GM12892 (cell line): ENCODE measurements at regions not wholly inside any gene's neighbourhood (a gene's known extent, or its start where the extent isn't known, plus 50 kb on each side); places are given as distances from the start of the nearest gene placed in this dataset.

Experiments
- DNase-seq: peaks from one replicate; pipeline ENCODE4 v3.0.0; 2011; ENCODE audit not compliant: insufficient read length
- FAIRE-seq: peaks from 2 replicates; lab custom pipeline; 2011; peaks lifted over from hg19 to GRCh38; lab: Jason Lieb, UNC
- POLR2A ChIP-seq: IDR thresholded peaks from 2 replicates; pipeline ENCODE4 v1.6.1; 2011; ENCODE audit warnings: low read depth, low read length, control low read depth
- POLR2AphosphoS5 ChIP-seq: IDR thresholded peaks from 2 replicates; pipeline ENCODE4 v1.6.1; 2011; ENCODE audit warnings: low read depth, low read length, control low read depth
- TAF1 ChIP-seq: IDR thresholded peaks from 2 replicates; pipeline ENCODE4 v1.6.1; 2011; ENCODE audit warnings: low read depth, mild to moderate bottlenecking, control low read depth, low read length, borderline replicate concordance

DNA sequence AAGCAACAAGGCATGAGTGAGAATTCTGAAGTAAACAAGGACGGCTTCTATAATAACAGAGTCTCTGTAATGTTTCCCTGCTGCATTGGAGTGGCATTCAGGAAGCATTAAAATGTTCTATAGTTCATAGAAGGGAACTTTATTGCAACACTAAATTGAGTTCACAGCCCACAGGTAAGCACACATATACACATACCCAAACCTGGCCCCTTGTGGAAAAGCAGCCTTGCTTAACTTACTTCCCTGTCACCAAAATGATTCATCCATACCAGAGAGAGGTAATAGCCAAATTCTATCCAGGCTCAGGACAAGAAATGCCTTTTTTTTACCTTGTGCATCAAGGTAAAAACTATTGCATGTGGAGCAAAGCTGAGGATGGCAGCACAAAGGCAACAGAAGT lies 241.4 kb downstream of the HHIPL2 start:
- TF ChIP-seq POLR2A (no peak), TAF1 (no peak), POLR2AphosphoS5 (no peak)
- FAIRE-seq (no peak), DNase-seq (no peak)

DNA sequence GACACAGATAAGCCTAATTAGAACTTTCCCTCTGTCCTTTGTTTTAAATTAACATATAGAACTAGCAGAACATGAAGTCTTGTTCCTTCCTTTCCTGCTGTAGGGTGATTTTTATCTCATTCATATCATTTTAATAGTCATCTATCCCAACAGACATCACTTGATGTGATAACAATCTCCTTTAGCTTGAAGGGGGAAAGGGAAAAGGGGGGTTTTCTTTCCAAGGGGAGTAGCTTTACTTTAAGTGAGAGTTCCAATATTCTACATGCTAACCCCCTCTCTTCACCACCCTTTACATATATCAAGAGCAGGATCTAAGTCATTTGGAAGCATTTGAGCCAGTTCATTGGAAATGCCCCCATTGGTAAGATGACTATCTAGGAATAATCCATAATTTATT lies 241.9 kb downstream of the HHIPL2 start:
- no peak for DNase-seq
- TF ChIP-seq TAF1 (no peak), POLR2A (no peak), POLR2AphosphoS5 (no peak)
- no peak for FAIRE-seq

DNA sequence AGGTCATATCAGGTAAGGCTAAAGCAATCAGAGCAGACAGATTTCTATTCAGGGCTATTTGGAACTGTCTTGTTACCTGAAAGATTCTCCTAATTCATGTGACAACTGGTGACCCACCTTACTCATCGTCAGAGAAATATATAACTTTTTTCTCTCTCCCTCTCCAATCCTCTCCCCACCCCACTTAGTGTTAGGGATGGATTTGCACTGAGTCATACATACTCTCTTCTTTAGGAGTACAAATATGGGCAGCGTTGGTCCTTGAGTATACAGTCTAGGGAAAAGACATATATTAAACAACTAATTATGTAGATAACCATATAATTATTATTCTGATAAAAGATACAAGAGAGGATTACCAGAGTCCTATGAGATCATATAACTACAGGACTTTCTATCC lies 246.3 kb downstream of the HHIPL2 start:
- FAIRE-seq = no peak
- no peak for TF ChIP-seq POLR2AphosphoS5
- no peak for TF ChIP-seq TAF1
- TF ChIP-seq POLR2A = no peak
- DNase-seq = no peak

DNA sequence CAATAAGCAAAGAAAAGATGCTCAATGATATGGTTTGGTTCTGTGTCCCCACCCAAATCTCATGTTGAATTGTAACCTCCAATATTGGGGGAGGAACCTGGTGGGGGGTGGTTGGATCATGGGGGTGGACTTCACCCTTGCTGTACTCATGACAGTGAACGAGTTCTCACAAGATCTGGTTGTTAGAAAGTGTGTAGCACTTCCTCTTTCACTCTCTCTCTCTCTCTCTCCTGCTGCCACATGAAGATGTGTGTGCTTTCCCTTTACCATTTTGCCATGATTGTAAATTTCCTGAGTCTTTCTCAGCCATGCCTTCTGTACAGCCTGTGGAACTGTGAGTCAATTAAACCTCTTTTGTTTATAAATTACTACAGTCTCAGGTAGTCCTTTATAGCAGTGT lies 248.4 kb downstream of the HHIPL2 start:
- FAIRE-seq = no peak
- no peak for DNase-seq
- TF ChIP-seq POLR2AphosphoS5 (no peak), TAF1 (no peak), POLR2A (no peak)

DNA sequence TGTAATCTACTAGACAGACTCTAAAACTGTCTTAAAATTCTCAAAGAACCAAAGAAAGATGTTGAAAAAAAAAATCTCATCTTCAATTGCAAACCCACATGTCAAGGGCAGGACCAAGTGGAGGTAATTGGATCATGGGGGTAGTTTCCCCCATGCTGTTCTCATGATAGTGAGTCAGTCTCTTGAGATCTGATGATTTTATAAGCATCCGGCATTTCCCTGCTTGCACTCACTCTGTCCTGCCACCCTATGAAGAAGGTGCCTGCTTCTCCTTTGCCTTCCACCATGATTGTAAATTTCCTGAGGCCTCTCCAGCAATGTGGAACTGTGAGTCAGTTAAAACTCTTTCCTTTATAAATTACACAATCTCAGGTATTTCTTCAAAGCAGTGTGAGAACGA lies 257.0 kb downstream of the HHIPL2 start:
- TF ChIP-seq POLR2A (no peak), TAF1 (no peak), POLR2AphosphoS5 (no peak)
- no peak for DNase-seq
- no peak for FAIRE-seq

DNA sequence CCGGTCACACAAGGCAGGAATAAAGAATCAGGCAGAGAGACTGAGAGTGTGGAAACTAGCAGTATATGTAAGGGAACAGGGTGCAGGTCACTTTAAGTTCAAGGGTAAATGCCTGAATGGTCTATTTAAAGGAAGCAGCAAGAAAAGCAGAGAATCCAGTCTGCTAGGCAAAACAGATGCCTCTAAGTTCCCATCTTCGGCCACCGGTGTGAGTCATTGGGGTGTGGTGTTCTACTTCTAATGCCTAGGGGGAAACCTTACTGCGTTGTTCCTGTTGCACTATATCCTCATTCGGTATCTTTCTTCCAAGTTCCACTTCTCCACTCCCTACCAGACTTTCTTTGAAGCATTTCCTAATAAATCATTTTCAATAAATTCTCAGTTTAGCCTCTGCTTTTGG lies 259.9 kb downstream of the HHIPL2 start:
- DNase-seq (no peak), FAIRE-seq (no peak)
- TF ChIP-seq POLR2A (no peak), TAF1 (no peak)

DNA sequence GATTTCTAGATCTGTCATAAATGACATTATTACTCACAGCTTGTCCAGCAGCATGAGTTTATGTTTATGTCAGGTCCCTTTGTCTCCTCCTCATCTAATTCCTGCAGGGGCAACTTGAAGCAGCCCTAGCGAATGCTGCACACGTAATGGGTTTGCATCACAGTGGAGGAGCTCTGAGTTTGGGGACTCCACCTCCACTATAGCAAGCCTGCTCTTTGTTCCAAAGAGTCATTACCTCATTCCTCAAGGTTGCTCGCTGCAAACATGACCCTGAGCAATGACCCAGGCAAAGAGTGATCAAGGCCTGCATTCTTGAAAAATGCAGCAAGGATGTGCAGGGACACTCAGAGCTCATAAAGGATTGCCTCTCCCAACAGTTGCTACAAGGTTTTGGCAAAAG lies 261.9 kb downstream of the HHIPL2 start:
- DNase-seq (no peak), FAIRE-seq (no peak)
- TF ChIP-seq TAF1 = no peak
- TF ChIP-seq POLR2A = no peak
- no peak for TF ChIP-seq POLR2AphosphoS5

DNA sequence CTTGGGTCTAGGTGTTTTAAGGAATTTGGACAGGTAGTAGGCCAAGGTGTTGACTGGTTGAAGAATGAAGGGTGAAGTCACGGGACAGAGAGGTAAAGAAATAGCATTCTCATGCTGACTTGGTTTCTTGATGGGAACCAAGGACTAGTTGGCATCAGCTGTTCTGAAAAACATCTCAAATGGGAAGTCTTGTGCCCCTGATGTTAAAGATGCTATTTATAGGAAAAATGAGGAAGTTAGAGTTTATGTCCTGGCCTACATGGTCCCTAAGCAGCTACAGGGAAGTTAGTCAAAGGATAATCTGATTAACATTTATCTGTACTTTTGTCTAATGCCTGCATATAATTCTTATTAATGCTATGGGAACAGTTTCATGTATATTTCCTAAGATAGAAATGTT lies 262.4 kb downstream of the HHIPL2 start:
- no peak for DNase-seq
- no peak for TF ChIP-seq POLR2AphosphoS5
- TF ChIP-seq POLR2A = no peak
- TF ChIP-seq TAF1 = no peak
- FAIRE-seq = no peak

DNA sequence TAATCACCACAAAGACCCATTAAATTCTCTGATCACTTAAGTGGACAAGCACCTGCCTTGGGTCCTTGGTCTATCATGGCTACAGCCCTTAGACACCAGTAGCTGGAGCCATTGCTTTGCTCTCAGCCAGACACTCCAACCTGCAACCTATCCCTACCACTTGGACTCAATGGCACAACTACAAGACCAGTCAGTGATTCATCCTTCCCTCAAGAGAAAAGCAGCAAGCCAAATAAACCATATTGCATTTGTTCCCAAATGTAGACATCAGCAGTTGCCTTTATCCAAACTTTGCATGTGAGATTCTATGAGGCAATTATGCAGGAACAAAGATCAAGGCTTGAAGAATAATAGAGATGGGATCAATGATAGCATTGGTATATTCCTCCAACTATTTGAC lies 263.4 kb downstream of the HHIPL2 start:
- FAIRE-seq = no peak

DNA sequence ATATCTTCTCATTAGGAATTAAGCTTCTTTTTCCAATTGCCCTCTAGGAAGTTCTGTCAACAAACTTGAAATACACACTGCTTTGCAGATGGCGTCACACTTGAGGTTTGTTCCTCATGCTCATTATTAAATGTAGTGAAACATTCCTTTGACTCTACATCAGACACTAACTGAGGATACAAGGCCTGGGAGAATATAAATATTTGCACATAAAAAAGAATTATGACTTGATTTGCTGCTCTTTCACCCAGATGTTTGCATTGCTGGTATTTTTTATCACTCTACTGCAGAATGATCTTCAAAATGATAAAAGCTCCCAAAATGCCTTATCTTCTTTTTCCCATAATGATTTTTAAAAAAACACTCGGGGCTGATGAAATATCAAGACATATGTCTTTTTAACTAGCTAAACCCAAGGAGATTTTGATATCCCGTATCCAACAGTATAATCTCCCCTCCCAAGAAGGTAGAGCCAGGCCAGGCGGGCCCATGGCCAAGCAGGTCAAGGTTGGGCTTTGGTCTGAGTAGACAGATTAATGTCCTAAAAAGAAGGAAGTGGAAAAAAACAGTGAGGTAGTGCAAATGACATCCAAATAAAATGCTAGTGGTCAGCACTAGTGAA lies 264.6 kb downstream of the HHIPL2 start:
- no peak for TF ChIP-seq POLR2AphosphoS5
- DNase-seq (no peak), FAIRE-seq (no peak)

More for the DNA sequence above, 263.4 kb downstream of the HHIPL2 start:
- no peak for DNase-seq
- TF ChIP-seq POLR2A (no peak), TAF1 (no peak), POLR2AphosphoS5 (no peak)

DNA sequence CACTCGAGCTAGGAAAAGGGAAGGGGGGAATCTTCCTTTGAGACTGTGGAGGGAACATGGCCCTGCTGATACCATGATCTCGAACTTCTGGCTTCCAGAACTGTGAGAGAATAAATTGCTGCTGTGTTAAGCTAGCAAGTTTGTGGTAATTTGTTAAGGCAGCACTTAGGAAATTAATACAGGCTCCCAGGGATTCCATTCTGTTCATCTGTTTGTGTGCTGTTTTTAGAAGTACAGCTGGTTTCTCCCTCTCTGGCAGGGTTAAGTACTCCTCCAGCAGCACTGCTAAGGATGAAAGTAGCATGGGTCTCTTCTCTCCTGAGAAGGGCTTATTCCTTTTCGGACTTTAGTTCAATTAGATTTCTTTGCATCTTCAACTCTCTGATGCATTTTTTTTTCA lies 268.3 kb downstream of the HHIPL2 start:
- DNase-seq (no peak), FAIRE-seq (no peak)
- no peak for TF ChIP-seq POLR2A
- TF ChIP-seq POLR2AphosphoS5 = no peak
- TF ChIP-seq TAF1 = no peak

DNA sequence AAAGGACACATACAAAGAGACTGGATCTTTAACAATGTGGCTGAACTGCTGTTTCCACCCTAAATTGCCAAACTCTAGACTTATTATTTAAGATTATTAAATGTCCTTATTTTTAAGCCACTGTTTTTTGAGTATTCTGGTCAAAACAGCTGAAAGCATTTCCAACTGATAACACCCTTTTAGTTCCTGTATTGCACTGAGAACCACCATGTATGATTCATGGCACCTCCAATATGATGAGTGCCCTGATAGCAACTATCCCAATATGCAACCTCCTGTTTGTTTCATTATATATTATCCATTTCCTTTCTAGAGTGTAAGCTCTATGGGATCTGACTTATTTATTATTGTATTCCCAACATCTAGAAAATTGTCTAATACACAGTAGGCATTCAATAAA lies 269.4 kb downstream of the HHIPL2 start:
- TF ChIP-seq POLR2AphosphoS5 = no peak
- FAIRE-seq = no peak
- no peak for DNase-seq

DNA sequence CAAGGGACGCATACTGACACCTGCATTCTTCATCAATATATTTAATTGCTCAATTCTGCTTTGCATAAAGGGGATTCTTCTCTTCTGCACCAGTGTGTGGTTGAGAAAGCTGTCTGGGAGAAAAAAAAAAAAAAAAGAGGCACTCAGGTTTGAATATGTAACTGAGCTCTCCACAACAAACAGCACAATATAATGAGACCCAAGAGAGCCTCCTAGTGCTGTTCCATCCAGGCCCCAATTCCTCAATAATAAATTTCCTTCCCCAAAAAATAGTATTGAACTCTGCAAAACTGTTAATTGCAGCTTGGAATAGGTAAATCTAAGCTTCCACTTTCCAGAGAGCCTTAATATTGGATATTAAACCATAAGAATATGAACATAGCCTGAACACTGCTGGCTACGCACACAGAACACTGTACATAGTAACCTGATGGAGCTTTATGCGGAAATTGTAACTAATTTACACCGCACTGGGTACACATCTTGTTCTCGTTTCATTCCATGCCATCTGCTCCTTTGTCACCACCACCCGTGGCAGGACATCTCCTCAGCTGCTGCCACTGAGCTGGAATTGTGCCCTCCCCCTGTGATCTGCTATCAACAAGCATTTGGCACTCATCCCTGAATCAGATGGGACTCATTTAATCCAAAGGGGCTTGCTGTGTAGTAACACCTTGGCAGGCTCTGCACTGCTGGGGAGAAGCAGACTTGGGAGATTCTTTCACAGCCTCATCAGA lies 272.0 kb downstream of the HHIPL2 start:
- no peak for DNase-seq
- no peak for FAIRE-seq
- TF ChIP-seq POLR2AphosphoS5 (no peak), POLR2A (no peak), TAF1 (no peak)
